Cardiac fibroblast (primary cell): ENCODE measurements at regions not wholly inside any gene's neighbourhood (a gene's known extent, or its start where the extent isn't known, plus 50 kb on each side); places are given as distances from the start of the nearest gene placed in this dataset.

Source experiments
- DNase-seq, 2 donors: peaks; one replicate each; pipeline versions ENCODE4 v3.0.0 to v3.0.0-alpha.2; 2010; ENCODE audit warnings: low read depth in 2 of 2
- H3K4me3 ChIP-seq, 2 donors: replicated peaks in 1 of 2; 1 replicate in 1 of 2; 2 replicates in 1 of 2; pipeline ENCODE4 v1.5.1; 2011; ENCODE audit warnings: low read depth in 2 of 2, low read length in 2 of 2, mild to moderate bottlenecking in 2 of 2, moderate library complexity in 1 of 2
- TF ChIP-seq, protein P1 (sequence below): IDR thresholded peaks from one replicate; pipeline ENCODE4 v1.5.1; 2011; ENCODE audit warnings: low read depth, mild to moderate bottlenecking, low read length, inconsistent platforms

GRCh38 chr12:73341559-73342247, 1069.5 kb downstream of the TRHDE start:
- TF ChIP-seq, protein P1, sequence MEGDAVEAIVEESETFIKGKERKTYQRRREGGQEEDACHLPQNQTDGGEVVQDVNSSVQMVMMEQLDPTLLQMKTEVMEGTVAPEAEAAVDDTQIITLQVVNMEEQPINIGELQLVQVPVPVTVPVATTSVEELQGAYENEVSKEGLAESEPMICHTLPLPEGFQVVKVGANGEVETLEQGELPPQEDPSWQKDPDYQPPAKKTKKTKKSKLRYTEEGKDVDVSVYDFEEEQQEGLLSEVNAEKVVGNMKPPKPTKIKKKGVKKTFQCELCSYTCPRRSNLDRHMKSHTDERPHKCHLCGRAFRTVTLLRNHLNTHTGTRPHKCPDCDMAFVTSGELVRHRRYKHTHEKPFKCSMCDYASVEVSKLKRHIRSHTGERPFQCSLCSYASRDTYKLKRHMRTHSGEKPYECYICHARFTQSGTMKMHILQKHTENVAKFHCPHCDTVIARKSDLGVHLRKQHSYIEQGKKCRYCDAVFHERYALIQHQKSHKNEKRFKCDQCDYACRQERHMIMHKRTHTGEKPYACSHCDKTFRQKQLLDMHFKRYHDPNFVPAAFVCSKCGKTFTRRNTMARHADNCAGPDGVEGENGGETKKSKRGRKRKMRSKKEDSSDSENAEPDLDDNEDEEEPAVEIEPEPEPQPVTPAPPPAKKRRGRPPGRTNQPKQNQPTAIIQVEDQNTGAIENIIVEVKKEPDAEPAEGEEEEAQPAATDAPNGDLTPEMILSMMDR, result no peak
- no peak for DNase-seq
- no peak overlapping the region for H3K4me3 ChIP-seq

DNA sequence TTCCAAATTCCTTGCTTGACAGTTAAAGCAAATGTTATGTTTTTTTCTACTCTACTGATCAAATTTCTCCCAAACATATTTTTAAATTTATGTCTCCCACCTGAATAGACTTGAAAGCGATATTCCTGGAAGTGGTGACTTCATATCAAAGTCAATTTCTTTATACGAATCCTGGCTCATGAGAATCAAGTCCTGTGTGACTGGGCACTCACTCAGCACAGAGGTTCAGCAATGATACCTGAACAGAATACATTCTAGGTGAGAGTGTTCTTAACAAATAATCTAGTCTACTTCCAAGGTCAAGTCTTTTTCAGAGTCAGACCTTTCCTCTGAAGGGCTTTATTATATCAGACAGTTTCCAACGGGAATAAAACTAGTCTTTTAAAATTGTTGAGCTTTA, 1070.6 kb downstream of the TRHDE start:
- no peak overlapping the region for H3K4me3 ChIP-seq
- TF ChIP-seq, protein P1, result no peak
- no peak for DNase-seq

DNA sequence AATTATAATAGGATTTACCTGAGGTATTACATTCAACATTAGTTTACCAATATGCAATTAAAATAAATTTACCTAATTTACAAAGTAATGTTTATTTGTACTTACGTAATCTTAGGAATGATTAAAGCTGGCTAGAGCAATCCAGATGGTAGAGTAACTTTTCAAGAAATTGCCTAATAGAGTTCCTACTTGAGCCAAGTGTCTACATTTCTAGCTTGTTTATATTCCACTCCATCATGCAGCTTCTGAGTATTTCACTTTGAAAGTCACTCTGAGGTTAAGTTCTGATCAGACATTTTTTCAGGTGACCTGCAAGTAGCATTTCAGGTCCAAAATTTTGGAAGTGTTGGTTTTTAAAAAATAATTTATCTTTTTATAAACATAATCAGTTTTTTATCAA, 1080.7 kb downstream of the TRHDE start:
- no peak for DNase-seq
- TF ChIP-seq, protein P1, result no peak
- H3K4me3 ChIP-seq, result no peak overlapping the region

GRCh38 chr12:73361156-73361863, 1089.1 kb downstream of the TRHDE start:
- TF ChIP-seq, protein P1, result no peak
- H3K4me3 ChIP-seq, result no peak overlapping the region
- DNase-seq, result no peak

- no peak overlapping the region for H3K4me3 ChIP-seq
- TF ChIP-seq, protein P1, result no peak
- DNase-seq, result no peak
Measured at GRCh38 chr12:73361864-73362230, 1089.7 kb downstream of the TRHDE start.

GRCh38 chr12:73362666-73363065, 1090.5 kb downstream of the TRHDE start:
- no peak for DNase-seq
- no peak overlapping the region for H3K4me3 ChIP-seq
- TF ChIP-seq, protein P1, result no peak
